Brain microvascular endothelial cell (primary cell): ENCODE measurements at regions not wholly inside any gene's neighbourhood (a gene's known extent, or its start where the extent isn't known, plus 50 kb on each side); places are given as distances from the start of the nearest gene placed in this dataset.

Experiments
- DNase-seq: peaks from one replicate; pipeline ENCODE4 v3.0.0-alpha.2; 2020
- H3K27ac ChIP-seq: fragments of 250-450 bp; sonication (Bioruptor Pico); 2 replicates; pipeline ENCODE4 v1.5.1; 2020; ENCODE audit warnings: mild to moderate bottlenecking, moderate library complexity
- H3K27me3 ChIP-seq: fragments of 250-450 bp; sonication (Bioruptor Pico); replicated peaks from 2 replicates; pipeline ENCODE4 v1.5.1; 2020; ENCODE audit warnings: mild to moderate bottlenecking
- H3K36me3 ChIP-seq: fragments of 250-450 bp; sonication (Bioruptor Pico); replicated peaks from 2 replicates; pipeline ENCODE4 v1.5.1; 2020; ENCODE audit warnings: mild to moderate bottlenecking
- H3K4me3 ChIP-seq: 2 replicates; pipeline ENCODE4 v1.5.1; 2011; ENCODE audit warnings: low read depth, mild to moderate bottlenecking, control low read depth, low read length, moderate library complexity
- in situ Hi-C: cut with HindIII; loops from 2 replicates; pipeline ENCODE4 v1.10.0; 2017; ENCODE audit warnings: low sequenced_read_pairs, low pct_ligation_motif_present
- TF ChIP-seq, protein P1 (sequence below): IDR thresholded peaks from 2 replicates; pipeline ENCODE4 v1.5.1; 2011; ENCODE audit warnings: low read depth, mild to moderate bottlenecking, moderate library complexity, low read length, control low read depth, inconsistent platforms; ENCODE audit errors: missing control alignments

DNA sequence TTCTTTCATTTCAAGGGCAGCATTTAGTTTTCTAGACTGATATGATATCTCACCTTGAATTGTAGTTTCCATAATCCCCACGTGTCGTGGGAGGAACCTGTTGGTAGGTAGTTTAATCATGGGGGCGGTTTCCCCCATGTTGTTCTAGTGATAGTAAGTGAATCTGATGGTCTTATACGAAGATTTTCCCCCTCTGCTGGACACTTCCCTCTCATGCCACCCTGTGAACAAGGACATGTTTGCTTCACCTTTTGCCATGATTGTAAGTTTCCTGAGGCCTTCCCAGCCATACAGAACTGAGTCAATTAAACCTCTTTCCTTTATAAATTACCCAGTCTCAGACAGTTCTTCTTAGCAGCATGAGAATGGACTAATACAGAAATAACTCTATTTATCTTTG, 851.1 kb upstream of the FAT3 start:
- H3K27ac ChIP-seq = no peak overlapping the region
- H3K36me3 ChIP-seq = no peaks in the 10 kb centered on the region
- H3K27me3 ChIP-seq = no peaks in the 10 kb centered on the region
- TF ChIP-seq, protein P1, sequence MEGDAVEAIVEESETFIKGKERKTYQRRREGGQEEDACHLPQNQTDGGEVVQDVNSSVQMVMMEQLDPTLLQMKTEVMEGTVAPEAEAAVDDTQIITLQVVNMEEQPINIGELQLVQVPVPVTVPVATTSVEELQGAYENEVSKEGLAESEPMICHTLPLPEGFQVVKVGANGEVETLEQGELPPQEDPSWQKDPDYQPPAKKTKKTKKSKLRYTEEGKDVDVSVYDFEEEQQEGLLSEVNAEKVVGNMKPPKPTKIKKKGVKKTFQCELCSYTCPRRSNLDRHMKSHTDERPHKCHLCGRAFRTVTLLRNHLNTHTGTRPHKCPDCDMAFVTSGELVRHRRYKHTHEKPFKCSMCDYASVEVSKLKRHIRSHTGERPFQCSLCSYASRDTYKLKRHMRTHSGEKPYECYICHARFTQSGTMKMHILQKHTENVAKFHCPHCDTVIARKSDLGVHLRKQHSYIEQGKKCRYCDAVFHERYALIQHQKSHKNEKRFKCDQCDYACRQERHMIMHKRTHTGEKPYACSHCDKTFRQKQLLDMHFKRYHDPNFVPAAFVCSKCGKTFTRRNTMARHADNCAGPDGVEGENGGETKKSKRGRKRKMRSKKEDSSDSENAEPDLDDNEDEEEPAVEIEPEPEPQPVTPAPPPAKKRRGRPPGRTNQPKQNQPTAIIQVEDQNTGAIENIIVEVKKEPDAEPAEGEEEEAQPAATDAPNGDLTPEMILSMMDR = peak; percentile 33
- H3K4me3 ChIP-seq = no peak overlapping the region
- in situ Hi-C loops = no loop called here
- DNase-seq = no peak

DNA sequence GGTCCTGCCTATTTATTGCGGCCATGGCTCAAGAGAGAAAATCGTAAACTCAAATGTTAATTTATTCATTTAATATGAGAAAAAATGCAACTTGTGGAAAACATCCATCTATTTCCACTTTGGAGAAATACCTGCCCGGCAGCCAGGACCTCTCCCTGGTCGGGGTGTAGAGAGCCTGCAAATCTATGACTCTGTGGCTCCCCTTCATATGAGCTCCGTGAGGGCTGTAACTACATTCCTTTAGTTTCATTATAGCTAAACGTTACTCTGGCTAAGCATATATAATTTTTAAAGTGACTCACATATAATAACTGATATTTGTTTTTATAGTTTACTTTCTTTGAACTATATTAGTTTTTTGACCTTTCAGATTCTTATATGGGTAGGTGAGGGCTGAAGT, 857.8 kb upstream of the FAT3 start:
- in situ Hi-C loops = no loop called here
- Histone ChIP-seq H3K4me3 (no peak overlapping the region), H3K36me3 (no peaks in the 10 kb centered on the region), H3K27me3 (no peaks in the 10 kb centered on the region), H3K27ac (no peak overlapping the region)
- TF ChIP-seq, protein P1 = no peak
- DNase-seq = no peak

DNA sequence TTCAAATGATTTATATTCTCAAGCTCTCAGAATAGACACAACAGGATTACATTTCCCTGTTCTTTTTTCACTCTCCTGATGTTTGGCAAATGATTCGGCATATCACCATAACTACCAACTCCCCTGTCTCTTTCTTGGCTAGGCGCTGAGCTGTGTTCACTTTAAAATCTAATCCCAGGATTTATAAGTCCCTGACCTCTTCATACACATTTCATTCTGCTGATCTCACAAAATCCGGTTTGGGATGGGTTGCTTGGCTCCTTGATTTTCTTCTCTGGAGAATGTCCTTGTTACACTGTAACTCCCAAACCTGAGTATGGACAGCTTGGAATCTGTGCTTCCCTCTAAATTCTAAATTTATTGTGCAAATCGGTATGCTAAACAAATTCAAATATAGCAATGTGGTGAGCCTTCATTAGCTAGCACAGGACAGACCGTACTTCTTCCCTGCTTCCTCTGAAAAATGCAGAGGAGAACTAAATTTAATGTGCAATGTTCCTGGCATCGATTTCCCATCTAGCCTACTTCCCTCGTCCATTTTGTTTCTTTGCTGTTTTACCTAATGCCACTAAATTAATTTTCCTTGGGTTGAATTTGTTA, 858.5 kb upstream of the FAT3 start:
- Histone ChIP-seq H3K4me3 (no peak overlapping the region), H3K27me3 (no peaks in the 10 kb centered on the region), H3K36me3 (no peaks in the 10 kb centered on the region), H3K27ac (no peak overlapping the region)
- TF ChIP-seq, protein P1 = no peak
- in situ Hi-C loops = no loop called here
- DNase-seq = no peak

DNA sequence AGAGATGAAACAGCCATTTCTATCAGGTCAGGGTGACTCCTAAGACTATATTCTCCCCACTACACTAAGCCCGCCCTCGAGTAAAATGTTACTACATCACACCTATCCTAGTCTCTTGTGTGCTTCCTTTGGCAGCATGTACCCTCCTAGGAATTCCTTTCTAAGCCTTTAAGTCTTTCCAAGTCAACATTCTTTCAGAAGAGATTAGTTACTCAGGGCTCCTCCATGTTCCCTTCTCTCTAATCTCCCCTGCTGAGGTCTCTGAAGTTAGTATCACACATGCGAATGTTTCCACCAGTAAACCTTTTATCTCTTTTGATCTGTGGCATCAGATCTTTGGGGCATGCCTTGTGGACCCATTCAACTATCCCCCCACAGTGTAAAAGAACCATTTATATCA, 873.7 kb upstream of the FAT3 start:
- TF ChIP-seq, protein P1 = no peak
- no peak overlapping the region for H3K27ac ChIP-seq

DNA sequence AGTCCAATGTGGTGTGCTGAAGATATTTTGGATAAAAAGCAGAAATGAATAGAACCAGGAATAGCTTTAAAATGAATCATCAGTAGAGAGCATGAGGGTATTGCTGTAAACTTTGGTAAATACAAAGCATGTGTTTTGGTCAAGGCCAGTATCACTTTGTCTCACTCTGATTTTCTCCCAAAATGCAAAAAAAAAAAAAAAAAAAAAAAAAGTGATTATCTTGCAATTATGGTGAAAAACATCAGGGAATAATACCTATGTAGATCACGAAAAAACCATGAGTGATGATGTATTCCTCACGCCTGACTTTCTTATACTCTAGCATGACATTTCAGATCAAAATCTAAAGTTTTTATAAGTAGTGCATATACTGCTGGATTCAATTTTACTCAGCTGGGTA, 897.9 kb upstream of the FAT3 start:
- no peaks in the 10 kb centered on the region for H3K27me3 ChIP-seq
- no peak overlapping the region for H3K4me3 ChIP-seq
- in situ Hi-C loops = no loop called here
- H3K27ac ChIP-seq = no peak overlapping the region
- DNase-seq = no peak
- H3K36me3 ChIP-seq = no peaks in the 10 kb centered on the region
- TF ChIP-seq, protein P1 = no peak

More for the DNA sequence above, 873.7 kb upstream of the FAT3 start:
- DNase-seq = no peak
- Histone ChIP-seq H3K36me3 (no peaks in the 10 kb centered on the region), H3K27me3 (no peaks in the 10 kb centered on the region), H3K4me3 (no peak overlapping the region)
- in situ Hi-C loops = no loop called here

DNA sequence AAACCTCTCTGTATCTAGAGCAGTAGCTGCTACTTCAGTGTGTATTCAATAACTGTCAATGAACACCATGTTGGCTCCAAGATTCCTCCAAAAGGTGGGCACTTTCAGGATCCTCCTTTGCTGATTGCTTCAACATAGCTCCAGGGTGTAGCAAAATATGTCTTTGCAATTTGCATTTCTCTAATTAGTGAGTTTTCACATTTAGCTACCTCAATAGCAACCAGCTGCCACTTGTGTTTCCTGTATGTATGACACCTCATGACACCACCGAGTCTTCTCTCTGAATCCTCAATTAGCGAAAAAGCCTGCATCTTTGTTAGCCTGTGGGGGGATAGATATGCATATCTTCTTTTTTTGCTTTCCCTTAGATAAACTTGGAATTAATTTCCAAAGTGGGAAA, 898.3 kb upstream of the FAT3 start:
- TF ChIP-seq, protein P1 = no peak
- no peaks in the 10 kb centered on the region for H3K36me3 ChIP-seq
- in situ Hi-C loops = no loop called here
- DNase-seq = no peak
- no peak overlapping the region for H3K27ac ChIP-seq
- no peak overlapping the region for H3K4me3 ChIP-seq
- no peaks in the 10 kb centered on the region for H3K27me3 ChIP-seq
